Activated CD4-positive, alpha-beta memory T cell treated with anti-CD3 and anti-CD28 coated beads, Interleukin-2, amount 10 ng/mL, durations not matched to agents 7 days and 5 days (primary cell): ENCODE measurements at regions not wholly inside any gene's neighbourhood (a gene's known extent, or its start where the extent isn't known, plus 50 kb on each side); places are given as distances from the start of the nearest gene placed in this dataset.
"Not testable (repeated sequence)": the region's sequence is repeated elsewhere in the genome, so short reads cannot be mapped to it uniquely, and the experiment has no call there.

Experiments
- CTCF ChIA-PET: fragments of 350-600 bp; sonication (Branson Sonifier 250); formaldehyde crosslinking; loops from one replicate; lab custom pipeline; 2021; ENCODE audit warnings: antibody characterized with exemption, inconsistent platforms; lab: Charles Lee
- POLR2A ChIA-PET: fragments of 350-600 bp; sonication (Branson Sonifier 250); formaldehyde crosslinking; loops from one replicate; lab custom pipeline; 2021; ENCODE audit warnings: antibody characterized with exemption; lab: Charles Lee
- DNase-seq: peaks from one replicate; pipeline ENCODE4 v3.0.0-alpha.2; 2020
- H3K27ac Mint-ChIP-seq: one replicate; pipeline ENCODE4 v1.8.0; 2021; ENCODE audit warnings: mild to moderate bottlenecking, mixed read lengths
- H3K27me3 Mint-ChIP-seq: one replicate; pipeline ENCODE4 v1.8.0; 2021; ENCODE audit warnings: mixed read lengths
- H3K36me3 Mint-ChIP-seq: one replicate; pipeline ENCODE4 v1.8.0; 2021; ENCODE audit warnings: low read depth, mixed read lengths
- H3K4me1 Mint-ChIP-seq: one replicate; pipeline ENCODE4 v1.8.0; 2021; ENCODE audit warnings: mixed read lengths
- H3K4me3 Mint-ChIP-seq: one replicate; pipeline ENCODE4 v1.8.0; 2021; ENCODE audit warnings: mild to moderate bottlenecking, mixed read lengths
- H3K9me3 Mint-ChIP-seq: one replicate; pipeline ENCODE4 v1.8.0; 2021; ENCODE audit warnings: mixed read lengths

DNA sequence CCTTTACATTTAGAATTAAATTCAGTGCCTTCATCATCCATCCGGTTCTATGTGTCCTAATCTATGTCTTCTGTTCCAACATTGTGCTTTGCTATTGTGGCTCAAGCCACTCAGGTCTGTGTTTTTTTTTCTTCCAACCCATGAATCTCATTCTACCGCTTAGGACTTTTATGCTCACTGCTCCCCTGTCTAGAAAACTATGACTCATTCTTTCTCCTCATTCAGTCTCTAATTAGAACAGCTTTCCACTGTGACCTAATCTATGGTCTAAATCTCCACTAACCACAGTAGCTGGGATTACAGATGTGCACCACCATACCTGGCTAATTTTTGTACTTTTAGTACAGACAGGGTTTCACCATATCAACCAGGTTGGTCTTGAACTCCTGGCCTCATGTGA, 418.7 kb downstream of the KCNJ2 start:
- CTCF ChIA-PET = no interaction called here

DNA sequence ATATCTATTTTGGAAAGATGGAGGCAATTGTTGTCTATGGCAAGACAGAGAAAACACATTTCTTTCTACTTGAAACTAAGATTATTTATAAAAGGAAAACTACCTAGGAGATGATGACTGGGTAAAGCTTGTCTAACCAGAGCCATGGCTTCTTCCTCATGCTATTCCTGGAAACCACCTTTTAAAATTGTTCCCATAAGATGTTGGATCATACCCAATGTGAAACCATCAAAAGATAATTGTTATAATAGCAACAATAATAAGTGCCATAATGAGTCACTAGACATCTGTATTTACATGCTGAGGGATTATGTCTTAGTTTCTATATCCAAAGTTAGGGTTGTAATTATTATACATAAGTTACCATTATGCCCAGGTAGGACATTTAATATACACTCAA, 428.4 kb downstream of the KCNJ2 start:
- no peak for DNase-seq
- H3K27me3 Mint-ChIP-seq = no peaks in the 10 kb centered on the region
- ChIA-PET POLR2A (no interaction called here), CTCF (no interaction called here)
- H3K9me3 Mint-ChIP-seq = peaks cover 2% of the 10 kb centered on the region
- no peak overlapping the region for H3K4me3 Mint-ChIP-seq
- no peak overlapping the region for H3K27ac Mint-ChIP-seq
- no peaks in the 10 kb centered on the region for H3K4me1 Mint-ChIP-seq
- no peaks in the 10 kb centered on the region for H3K36me3 Mint-ChIP-seq

More for the DNA sequence above, 418.7 kb downstream of the KCNJ2 start:
- H3K4me1 Mint-ChIP-seq = no peaks in the 10 kb centered on the region
- no peak for DNase-seq
- H3K27ac Mint-ChIP-seq = no peak overlapping the region
- no peaks in the 10 kb centered on the region for H3K9me3 Mint-ChIP-seq
- POLR2A ChIA-PET = no interaction called here
- H3K4me3 Mint-ChIP-seq = no peak overlapping the region
- H3K27me3 Mint-ChIP-seq = no peaks in the 10 kb centered on the region
- H3K36me3 Mint-ChIP-seq = no peaks in the 10 kb centered on the region

DNA sequence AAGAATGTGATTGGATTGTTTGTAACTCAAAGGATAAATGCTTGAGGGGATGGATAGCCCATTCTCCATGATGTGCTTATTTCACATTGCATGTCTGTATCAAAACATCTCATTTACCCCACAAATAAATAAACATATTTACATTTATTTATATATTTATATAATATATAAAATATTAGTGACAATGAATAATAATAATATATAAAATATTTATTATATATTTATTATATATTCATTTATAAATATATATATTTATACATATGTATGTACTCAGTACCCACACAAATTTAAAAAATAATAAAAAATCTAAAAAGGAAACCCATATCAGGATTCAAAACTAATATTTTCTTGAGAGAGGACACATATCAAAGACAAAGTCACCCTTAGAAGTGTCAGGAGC, 429.9 kb downstream of the KCNJ2 start:
- Mint-ChIP-seq H3K27ac (no peak overlapping the region), H3K9me3 (peaks cover 2% of the 10 kb centered on the region), H3K4me1 (no peaks in the 10 kb centered on the region), H3K36me3 (no peaks in the 10 kb centered on the region), H3K27me3 (no peaks in the 10 kb centered on the region), H3K4me3 (no peak overlapping the region)
- POLR2A ChIA-PET = no interaction called here
- DNase-seq = no peak
- CTCF ChIA-PET = no interaction called here

DNA sequence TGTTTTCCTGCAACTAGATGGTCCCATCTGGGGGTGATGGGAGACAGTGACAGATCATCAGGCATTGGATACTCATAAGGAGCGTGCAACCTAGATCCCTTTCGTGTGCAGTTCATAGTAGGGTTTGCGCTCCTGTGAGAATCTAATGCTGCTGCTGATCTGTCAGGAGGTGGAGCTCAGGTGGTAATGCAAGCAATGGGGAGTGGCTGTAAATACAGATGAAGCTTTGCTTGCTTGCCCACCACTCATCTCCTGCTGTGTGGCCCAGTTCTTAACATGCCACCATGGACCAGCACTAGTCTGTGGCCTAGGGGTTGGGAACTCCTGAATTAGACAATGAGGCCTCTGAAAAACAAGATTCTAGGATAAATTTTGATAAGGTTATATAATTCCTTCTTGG, 430.6 kb downstream of the KCNJ2 start:
- H3K4me3 Mint-ChIP-seq, H3K9me3 Mint-ChIP-seq, H3K4me1 Mint-ChIP-seq, H3K36me3 Mint-ChIP-seq, H3K27ac Mint-ChIP-seq, H3K27me3 Mint-ChIP-seq, DNase-seq, POLR2A ChIA-PET: not testable (repeated sequence)
- CTCF ChIA-PET = interaction anchor here (0.6 kb wide), 1 partner anchor 39 kb away, joined by 4 read pairs; no protein-coding TSS in a partner anchor

DNA sequence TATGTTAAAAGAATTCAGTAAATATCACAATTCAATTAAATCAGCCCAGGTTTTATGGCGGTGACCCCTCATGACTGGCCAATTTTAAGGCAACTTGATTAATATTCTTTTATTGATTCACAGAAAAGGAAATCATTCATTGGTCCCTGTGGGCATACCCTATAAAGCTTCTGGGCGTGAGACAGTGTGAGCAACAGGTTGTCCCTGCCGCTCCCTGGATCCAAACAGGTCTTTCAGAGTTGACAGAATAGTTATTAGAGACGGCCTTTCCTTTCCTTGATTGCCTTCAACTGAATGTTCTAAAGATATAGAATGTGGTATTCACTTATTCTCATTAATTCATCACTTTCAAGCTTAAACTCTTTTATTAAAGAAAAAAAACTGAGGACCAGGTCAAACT, 433.9 kb downstream of the KCNJ2 start:
- POLR2A ChIA-PET = no interaction called here
- no peak for DNase-seq
- Mint-ChIP-seq H3K27ac (no peak overlapping the region), H3K36me3 (no peaks in the 10 kb centered on the region), H3K4me3 (no peak overlapping the region), H3K27me3 (no peaks in the 10 kb centered on the region), H3K9me3 (peaks cover 2% of the 10 kb centered on the region), H3K4me1 (no peaks in the 10 kb centered on the region)
- CTCF ChIA-PET = no interaction called here

DNA sequence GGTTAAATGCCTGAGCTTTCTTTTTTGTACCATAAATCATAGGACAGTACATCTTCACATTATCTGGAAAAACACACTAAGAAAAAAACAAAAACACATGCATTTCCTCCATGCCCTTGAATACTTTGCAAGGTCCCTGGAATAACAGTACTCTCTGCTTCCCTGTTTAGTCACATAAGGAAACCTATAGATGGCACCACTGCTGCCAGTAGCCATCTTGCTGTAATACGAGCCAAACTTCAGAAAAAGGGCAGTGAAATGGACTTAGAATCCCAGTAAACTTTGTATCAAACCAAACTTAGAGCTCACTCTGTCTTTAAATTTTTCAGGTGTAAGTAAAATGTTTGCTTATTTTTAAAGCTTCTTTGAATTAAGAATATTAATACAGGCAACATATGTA, 435.5 kb downstream of the KCNJ2 start:
- no peaks in the 10 kb centered on the region for H3K36me3 Mint-ChIP-seq
- no peaks in the 10 kb centered on the region for H3K27me3 Mint-ChIP-seq
- ChIA-PET POLR2A (no interaction called here), CTCF (no interaction called here)
- no peaks in the 10 kb centered on the region for H3K4me1 Mint-ChIP-seq
- H3K4me3 Mint-ChIP-seq = no peak overlapping the region
- no peak overlapping the region for H3K27ac Mint-ChIP-seq
- no peak for DNase-seq
- peaks cover 2% of the 10 kb centered on the region for H3K9me3 Mint-ChIP-seq

DNA sequence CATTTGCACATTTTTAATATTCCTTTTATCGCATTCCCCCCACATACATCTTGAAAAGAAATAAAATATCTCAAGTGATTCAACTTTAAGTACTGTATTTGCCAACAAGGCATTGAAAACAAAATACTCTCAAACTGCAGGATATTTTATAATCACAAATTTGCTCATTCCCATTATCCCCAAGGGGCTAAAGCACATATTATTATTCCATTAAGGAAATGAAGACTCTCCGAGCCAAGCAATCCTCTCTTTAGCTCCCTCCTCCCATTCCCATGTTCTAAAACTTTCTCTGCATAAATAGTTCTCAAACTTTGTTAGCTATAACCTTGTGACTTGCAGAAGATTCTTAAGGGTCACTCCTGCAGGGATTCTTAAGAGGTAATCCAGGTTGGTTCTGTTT, 436.8 kb downstream of the KCNJ2 start:
- H3K4me1 Mint-ChIP-seq = no peaks in the 10 kb centered on the region
- no peak overlapping the region for H3K27ac Mint-ChIP-seq
- no peak overlapping the region for H3K4me3 Mint-ChIP-seq
- DNase-seq = no peak
- peaks cover 2% of the 10 kb centered on the region for H3K9me3 Mint-ChIP-seq
- POLR2A ChIA-PET = no interaction called here
- no peaks in the 10 kb centered on the region for H3K27me3 Mint-ChIP-seq
- CTCF ChIA-PET = no interaction called here
- no peaks in the 10 kb centered on the region for H3K36me3 Mint-ChIP-seq

DNA sequence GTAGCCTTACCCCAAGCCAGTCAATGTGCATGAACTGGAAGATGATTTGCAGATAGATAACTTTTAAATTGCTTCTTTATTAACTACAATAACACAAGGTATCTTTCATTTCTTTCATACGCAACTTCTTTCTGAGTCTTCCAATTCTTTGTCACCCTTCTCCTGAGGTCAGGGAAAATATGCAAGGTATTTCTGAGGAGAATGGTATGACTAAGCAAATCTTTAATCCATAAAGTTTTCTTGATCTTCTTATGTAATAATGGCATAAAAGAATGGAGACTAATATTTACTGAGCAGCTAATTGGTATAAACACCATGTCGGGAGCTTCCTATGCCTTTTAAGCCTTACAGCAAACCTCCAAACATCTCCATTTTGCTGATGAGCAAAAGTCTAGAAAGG, 438.9 kb downstream of the KCNJ2 start:
- Mint-ChIP-seq H3K27ac (no peak overlapping the region), H3K4me1 (no peaks in the 10 kb centered on the region), H3K36me3 (no peaks in the 10 kb centered on the region), H3K4me3 (no peak overlapping the region), H3K27me3 (no peaks in the 10 kb centered on the region), H3K9me3 (no peaks in the 10 kb centered on the region)
- POLR2A ChIA-PET = no interaction called here
- CTCF ChIA-PET = no interaction called here
- DNase-seq = no peak

DNA sequence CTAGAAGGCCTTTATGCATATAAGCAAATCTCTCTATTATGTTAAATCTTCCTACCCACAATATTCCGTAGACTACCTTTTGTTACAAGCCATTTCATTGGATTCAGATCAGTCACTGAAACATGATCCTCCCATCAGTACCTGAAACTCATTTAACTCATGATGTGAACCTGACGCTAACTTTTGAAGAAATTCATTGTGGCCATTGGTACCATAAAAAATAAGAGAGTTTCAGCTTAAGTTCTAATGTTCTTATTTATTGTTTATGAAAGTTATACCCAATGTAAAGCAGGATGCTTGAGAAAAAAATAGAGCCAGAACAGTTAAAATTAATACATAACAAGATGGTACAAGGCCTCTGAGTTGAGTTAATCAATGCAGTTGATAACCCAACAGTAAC, 439.6 kb downstream of the KCNJ2 start:
- no peak for DNase-seq
- Mint-ChIP-seq H3K4me3 (no peak overlapping the region), H3K4me1 (no peaks in the 10 kb centered on the region), H3K27ac (no peak overlapping the region), H3K9me3 (no peaks in the 10 kb centered on the region), H3K27me3 (no peaks in the 10 kb centered on the region), H3K36me3 (no peaks in the 10 kb centered on the region)
- CTCF ChIA-PET = no interaction called here
- POLR2A ChIA-PET = no interaction called here

DNA sequence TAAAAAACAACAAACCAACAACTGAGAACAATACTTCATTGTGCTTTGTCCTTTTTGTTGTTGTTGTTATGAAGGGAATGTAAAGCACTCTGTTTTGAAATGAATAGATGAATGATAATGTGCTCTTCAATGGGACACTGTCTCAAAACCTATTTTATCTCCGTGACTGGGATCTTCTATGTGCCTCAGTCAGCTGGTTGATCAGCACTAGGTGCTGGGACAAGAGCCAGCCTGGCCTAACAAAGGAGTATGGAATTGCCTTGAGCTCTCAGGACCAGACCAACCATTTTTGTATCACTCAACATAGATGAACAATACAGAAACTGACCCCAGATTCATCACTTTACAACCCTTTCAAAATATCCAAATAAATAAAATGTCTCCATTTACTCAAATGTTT, 440.2 kb downstream of the KCNJ2 start:
- Mint-ChIP-seq H3K27me3 (no peaks in the 10 kb centered on the region), H3K36me3 (no peaks in the 10 kb centered on the region), H3K4me1 (no peaks in the 10 kb centered on the region), H3K27ac (no peak overlapping the region), H3K4me3 (no peak overlapping the region), H3K9me3 (no peaks in the 10 kb centered on the region)
- ChIA-PET POLR2A (no interaction called here), CTCF (no interaction called here)
- no peak for DNase-seq

DNA sequence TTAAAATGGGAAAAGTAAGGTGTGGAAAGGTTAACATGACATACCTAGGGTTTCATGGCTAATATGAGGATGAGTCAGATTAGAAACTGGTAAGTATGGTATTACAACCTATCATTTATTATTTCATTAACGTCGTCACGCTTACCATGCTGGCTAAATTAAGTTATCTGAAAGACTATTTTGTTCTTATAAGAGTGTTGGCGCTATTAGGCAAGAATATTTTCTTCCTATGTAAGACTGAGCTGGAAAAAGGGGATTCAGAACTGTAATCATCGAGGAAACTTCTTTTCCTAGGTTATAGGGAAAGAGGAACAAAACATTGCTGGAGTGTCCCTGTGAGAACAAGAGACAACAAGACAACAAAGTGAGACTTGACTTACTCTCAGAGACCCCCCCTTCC, 440.8 kb downstream of the KCNJ2 start:
- no peak overlapping the region for H3K4me3 Mint-ChIP-seq
- no peaks in the 10 kb centered on the region for H3K4me1 Mint-ChIP-seq
- CTCF ChIA-PET = no interaction called here
- H3K27ac Mint-ChIP-seq = no peak overlapping the region
- H3K36me3 Mint-ChIP-seq = no peaks in the 10 kb centered on the region
- POLR2A ChIA-PET = no interaction called here
- H3K9me3 Mint-ChIP-seq = no peaks in the 10 kb centered on the region
- no peaks in the 10 kb centered on the region for H3K27me3 Mint-ChIP-seq
- DNase-seq = no peak

DNA sequence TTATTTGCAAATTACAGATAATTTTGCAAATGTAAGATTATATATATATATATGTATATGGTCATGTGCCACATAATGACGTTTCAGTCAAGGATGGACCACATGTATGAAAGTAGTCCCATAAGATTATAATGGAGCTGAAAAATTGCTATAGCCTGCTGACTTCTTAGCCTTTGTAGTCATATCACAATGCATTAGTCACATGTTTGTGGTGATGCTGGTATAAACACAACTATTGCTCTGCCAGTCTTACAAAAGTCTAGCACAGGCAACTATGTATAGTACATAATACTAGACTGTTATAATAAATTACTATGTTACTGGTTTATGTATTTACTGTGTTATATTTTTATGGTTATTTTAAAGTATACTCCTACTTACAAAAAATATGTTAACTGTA, 444.3 kb downstream of the KCNJ2 start:
- CTCF ChIA-PET = no interaction called here
- H3K4me1 Mint-ChIP-seq = no peaks in the 10 kb centered on the region
- POLR2A ChIA-PET = no interaction called here
- no peak overlapping the region for H3K27ac Mint-ChIP-seq
- H3K36me3 Mint-ChIP-seq = no peaks in the 10 kb centered on the region
- no peaks in the 10 kb centered on the region for H3K27me3 Mint-ChIP-seq
- DNase-seq = no peak
- H3K4me3 Mint-ChIP-seq = no peak overlapping the region
- no peaks in the 10 kb centered on the region for H3K9me3 Mint-ChIP-seq

DNA sequence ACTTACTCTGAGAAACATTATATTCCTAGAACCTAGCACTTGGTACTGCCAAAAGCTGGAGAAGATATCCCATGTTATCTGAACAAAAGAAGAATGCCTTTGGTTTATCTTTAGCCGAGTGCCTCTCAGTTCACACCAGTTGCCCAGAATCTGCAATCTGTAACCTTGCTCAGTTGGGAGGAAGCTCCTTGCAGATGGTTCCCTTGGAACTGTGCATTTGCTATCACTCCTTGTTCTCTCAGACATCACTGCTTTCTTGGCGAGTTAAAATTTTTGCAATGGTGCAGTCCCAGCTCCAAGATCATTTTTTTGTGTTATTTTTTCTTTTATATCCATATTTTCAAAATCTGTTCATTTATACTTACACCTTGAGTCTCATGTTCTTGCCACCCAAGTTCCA, 446.5 kb downstream of the KCNJ2 start:
- Mint-ChIP-seq H3K27ac (no peak overlapping the region), H3K4me3 (no peak overlapping the region), H3K4me1 (no peaks in the 10 kb centered on the region), H3K9me3 (no peaks in the 10 kb centered on the region), H3K36me3 (no peaks in the 10 kb centered on the region), H3K27me3 (no peaks in the 10 kb centered on the region)
- ChIA-PET POLR2A (no interaction called here), CTCF (no interaction called here)
- DNase-seq = no peak

DNA sequence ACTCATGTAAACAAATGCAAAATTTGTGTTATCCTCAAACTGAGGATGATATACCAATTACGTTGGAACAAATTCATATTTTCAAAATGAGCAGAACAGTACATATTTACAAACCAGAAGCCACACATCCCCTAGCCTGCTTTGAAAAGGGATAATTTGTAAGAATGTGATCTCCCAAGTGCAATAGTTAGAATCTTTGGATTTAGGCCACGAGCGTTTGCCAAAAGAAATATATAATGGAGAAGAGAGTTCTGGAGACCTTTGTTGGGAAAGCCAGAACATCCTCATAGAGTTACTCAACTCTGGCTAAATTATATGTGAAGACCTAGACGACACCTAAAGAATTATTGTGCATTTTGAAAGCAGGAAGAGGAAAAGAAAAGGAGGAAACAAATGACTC, 449.3 kb downstream of the KCNJ2 start:
- H3K36me3 Mint-ChIP-seq = no peaks in the 10 kb centered on the region
- CTCF ChIA-PET = no interaction called here
- POLR2A ChIA-PET = no interaction called here
- H3K4me3 Mint-ChIP-seq = no peak overlapping the region
- H3K9me3 Mint-ChIP-seq = no peaks in the 10 kb centered on the region
- no peak overlapping the region for H3K27ac Mint-ChIP-seq
- no peaks in the 10 kb centered on the region for H3K27me3 Mint-ChIP-seq
- H3K4me1 Mint-ChIP-seq = peaks cover 1% of the 10 kb centered on the region
- no peak for DNase-seq

DNA sequence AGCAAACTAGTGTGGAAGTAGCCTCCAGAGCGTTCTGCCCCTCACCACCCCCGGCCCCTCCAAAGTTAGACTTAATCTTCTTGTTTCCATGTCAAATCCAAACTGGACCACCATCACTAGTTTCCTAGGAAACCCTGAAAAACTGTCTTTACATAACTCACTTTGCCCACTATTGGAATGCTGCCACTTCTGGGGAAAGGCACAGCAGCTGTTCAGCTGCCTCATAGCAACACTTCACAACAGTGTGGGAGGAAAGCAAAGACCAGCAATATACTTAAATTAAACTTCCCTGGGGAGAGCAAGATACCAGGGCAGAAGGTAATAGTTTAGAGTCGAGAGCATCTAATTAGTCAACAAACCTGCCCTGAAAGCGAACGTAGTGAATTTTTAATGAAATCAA, 452.2 kb downstream of the KCNJ2 start:
- Mint-ChIP-seq H3K27ac (no peak overlapping the region), H3K4me1 (peaks cover 1% of the 10 kb centered on the region), H3K9me3 (no peaks in the 10 kb centered on the region), H3K36me3 (no peaks in the 10 kb centered on the region), H3K4me3 (no peak overlapping the region), H3K27me3 (no peaks in the 10 kb centered on the region)
- CTCF ChIA-PET = no interaction called here
- no peak for DNase-seq
- POLR2A ChIA-PET = no interaction called here
